IMR-90 (cell line): ENCODE measurements at regions not wholly inside any gene's neighbourhood (a gene's known extent, or its start where the extent isn't known, plus 50 kb on each side); places are given as distances from the start of the nearest gene placed in this dataset.

ENCODE experiments used
- ATAC-seq: fragments of 200-7000 bp; cut with Tn5 transposase; 2 replicates; pipeline ENCODE4 v1.9.1; 2020; ENCODE audit warnings: low read depth, mild to moderate bottlenecking, moderate library complexity
- BruUV-seq: library from RNA; stranded (reverse); fragments of 400-500 nt; replicated peaks from 2 replicates; lab custom pipeline; 2021; lab: Mats Ljungman, UMichigan
- CTCF ChIA-PET: fragments of 300-600 bp; formaldehyde crosslinking; extraction: SDS; loops from one replicate; lab custom pipeline; 2021; ENCODE audit warnings: antibody characterized with exemption; lab: Yijun Ruan, JAX
- POLR2A ChIA-PET: fragments of 300-600 bp; sonication (Branson Sonifier 250); formaldehyde crosslinking; loops from one replicate; lab custom pipeline; 2022; ENCODE audit warnings: antibody characterized with exemption; ENCODE audit not compliant: unreplicated experiment; lab: Charles Lee
- DNase-seq: peaks from one replicate; pipeline ENCODE4 v3.0.0; 2013
- H2AFZ ChIP-seq: replicated peaks from 2 replicates; pipeline ENCODE3; 2013; ENCODE audit warnings: low read length, mild to moderate bottlenecking; ENCODE audit not compliant: poor library complexity
- H2AK5ac ChIP-seq: 2 replicates; pipeline ENCODE4 v1.6.1; 2013; ENCODE audit warnings: low read depth, low read length, inconsistent platforms
- H2AK9ac ChIP-seq: replicated peaks from 2 replicates; pipeline ENCODE3; 2013; ENCODE audit warnings: mild to moderate bottlenecking, low read depth, low read length, moderate library complexity; ENCODE audit not compliant: poor library complexity
- H2BK120ac ChIP-seq: 2 replicates; pipeline ENCODE4 v1.6.1; 2013; ENCODE audit warnings: low read depth, low read length, inconsistent platforms
- H2BK15ac ChIP-seq: 3 replicates; pipeline ENCODE4 v1.6.1; 2013; ENCODE audit warnings: low read depth, low read length, inconsistent platforms
- H2BK20ac ChIP-seq: 2 replicates; pipeline ENCODE4 v1.6.1; 2013; ENCODE audit warnings: low read depth, mild to moderate bottlenecking, inconsistent platforms, low read length, moderate library complexity
- H2BK5ac ChIP-seq: 2 replicates; pipeline ENCODE4 v1.6.1; 2013; ENCODE audit warnings: mild to moderate bottlenecking, low read depth, low read length, inconsistent platforms; ENCODE audit not compliant: poor library complexity, severe bottlenecking
- H3K14ac ChIP-seq: replicated peaks from 2 replicates; pipeline ENCODE4 v1.6.1; 2013; ENCODE audit warnings: low read depth, low read length, inconsistent platforms
- H3K18ac ChIP-seq: 2 replicates; pipeline ENCODE4 v1.6.1; 2013; ENCODE audit warnings: low read depth, low read length, control low read depth
- H3K23ac ChIP-seq: 2 replicates; pipeline ENCODE4 v1.6.1; 2013; ENCODE audit warnings: low read depth, low read length, inconsistent platforms
- H3K27ac ChIP-seq: 2 replicates; pipeline ENCODE4 v1.5.1; 2013; ENCODE audit warnings: mild to moderate bottlenecking, control low read depth, low read length; ENCODE audit not compliant: insufficient read depth
- H3K27me3 ChIP-seq: 2 replicates; pipeline ENCODE4 v1.6.1; 2013; ENCODE audit warnings: low read length; ENCODE audit not compliant: control insufficient read depth, insufficient read depth
- H3K36me3 ChIP-seq: 2 replicates; pipeline ENCODE4 v1.6.1; 2013; ENCODE audit warnings: low read length, mixed read lengths; ENCODE audit not compliant: control insufficient read depth, insufficient read depth
- H3K4ac ChIP-seq: 2 replicates; pipeline ENCODE4 v1.6.1; 2013; ENCODE audit warnings: low read depth, low read length, inconsistent platforms
- H3K4me1 ChIP-seq: 2 replicates; pipeline ENCODE4 v1.6.1; 2013; ENCODE audit warnings: low read length, mixed read lengths; ENCODE audit not compliant: control insufficient read depth, insufficient read depth
- H3K4me2 ChIP-seq: 2 replicates; pipeline ENCODE4 v1.6.1; 2013; ENCODE audit warnings: low read depth, mild to moderate bottlenecking, control low read depth, low read length, moderate library complexity
- H3K4me3 ChIP-seq: 2 replicates; pipeline ENCODE4 v1.5.1; 2013; ENCODE audit warnings: low read depth, mild to moderate bottlenecking, control low read depth, low read length, moderate library complexity; ENCODE audit not compliant: insufficient read depth
- H3K56ac ChIP-seq: 2 replicates; pipeline ENCODE4 v1.6.1; 2013; ENCODE audit warnings: low read length, inconsistent platforms; ENCODE audit not compliant: insufficient read depth; ENCODE audit errors: extremely low read depth
- H3K79me1 ChIP-seq, 2 experiments: 2 replicates each; pipeline ENCODE4 v1.6.1; 2013; ENCODE audit warnings: low read length in 2 of 2, inconsistent platforms in 1 of 2, low read depth in 1 of 2
- H3K9ac ChIP-seq: 2 replicates; pipeline ENCODE4 v1.6.1; 2013; ENCODE audit warnings: low read depth, low read length, control low read depth
- H3K9me1 ChIP-seq: 2 replicates; pipeline ENCODE4 v1.6.1; 2013; ENCODE audit warnings: low read length, inconsistent platforms; ENCODE audit not compliant: insufficient read depth
- H3K9me3 ChIP-seq: 2 replicates; pipeline ENCODE4 v1.6.1; 2013; ENCODE audit warnings: low read length; ENCODE audit not compliant: control insufficient read depth, insufficient read depth
- H4K20me1 ChIP-seq: 2 replicates; pipeline ENCODE4 v1.6.1; 2013; ENCODE audit warnings: low read length, inconsistent platforms; ENCODE audit not compliant: insufficient read depth
- H4K5ac ChIP-seq: 2 replicates; pipeline ENCODE4 v1.6.1; 2013; ENCODE audit warnings: mild to moderate bottlenecking, low read depth, low read length, control low read depth
- H4K8ac ChIP-seq, 2 experiments: 2 replicates each; pipeline ENCODE4 v1.6.1; 2013; ENCODE audit warnings: low read depth in 2 of 2, low read length in 2 of 2, control low read depth in 1 of 2, inconsistent platforms in 1 of 2
- H4K91ac ChIP-seq: 2 replicates; pipeline ENCODE4 v1.6.1; 2013; ENCODE audit warnings: low read depth, low read length, inconsistent platforms; ENCODE audit not compliant: insufficient read depth
- CEBPB ChIP-seq: IDR thresholded peaks from 2 replicates; pipeline ENCODE4 v1.6.1; 2012; ENCODE audit warnings: low read depth, low read length, improper control_type of control experiment
- MAFK ChIP-seq: IDR thresholded peaks from 2 replicates; pipeline ENCODE4 v1.6.1; 2012; ENCODE audit warnings: low read depth, low read length, improper control_type of control experiment
- POLR2A ChIP-seq: IDR thresholded peaks from 2 replicates; pipeline ENCODE4 v1.6.1; 2012; ENCODE audit warnings: mild to moderate bottlenecking, low read depth, low read length
- RCOR1 ChIP-seq: IDR thresholded peaks from 2 replicates; pipeline ENCODE4 v1.6.1; 2012; ENCODE audit warnings: mild to moderate bottlenecking, low read length, improper control_type of control experiment; ENCODE audit not compliant: insufficient replicate concordance
- WGBS, 2 experiments: methylation state at CpG; one replicate each; pipeline versions ENCODE4 v1.1.5 to v1.1.7; 2013; ENCODE audit warnings: missing lambda C conversion rate in 2 of 2; ENCODE audit not compliant: insufficient read length in 1 of 2; ENCODE audit errors: extremely low coverage in 2 of 2; 5-methylcytosine and 5-hydroxymethylcytosine counted together
- dilution Hi-C: fragments of 300-500 bp; cut with HindIII; formaldehyde crosslinking; loops from one replicate; pipeline ENCODE4 v1.14.3; 2018; ENCODE audit warnings: low sequenced_read_pairs; ENCODE audit not compliant: unreplicated experiment
- in situ Hi-C: fragments of 300-500 bp; cut with MboI; formaldehyde crosslinking; loops from 3 replicates; pipeline ENCODE4 v1.14.3; 2019; ENCODE audit warnings: low sequenced_read_pairs, inconsistent platforms, mixed read lengths
- intact Hi-C: fragments of 100-400 bp; cut with micrococcal nuclease; formaldehyde crosslinking; loops from 2 replicates; pipeline ENCODE4 v1.10.0; 2022
- TF ChIP-seq, protein P1 (sequence below): fragments of 150-350 bp; IDR thresholded peaks from 2 replicates; pipeline ENCODE4 v1.6.1; 2016; ENCODE audit warnings: low read depth, mild to moderate bottlenecking, low read length, moderate library complexity, borderline replicate concordance

DNA sequence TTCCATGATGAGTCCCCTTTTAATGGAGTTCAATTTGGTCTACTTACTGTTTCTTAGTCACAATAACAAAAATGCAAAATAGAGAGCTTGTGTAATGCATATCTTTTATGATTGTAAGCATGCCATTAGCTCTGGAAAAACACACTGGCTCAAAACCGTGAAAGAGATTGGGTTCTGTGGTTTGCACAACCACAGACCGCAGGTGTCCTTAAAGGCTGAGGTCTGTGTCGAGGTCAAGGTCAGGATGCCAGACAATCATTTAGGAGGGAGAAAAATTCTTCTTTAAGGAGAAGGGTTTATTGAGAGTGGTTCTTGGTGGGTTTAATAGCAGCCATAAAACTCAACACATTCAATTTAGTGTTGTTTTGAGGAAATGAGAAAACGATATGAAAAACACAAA lies 487.2 kb downstream of the GALR1 start:
- Histone ChIP-seq H3K56ac (no peak overlapping the region), H2BK120ac (no peak overlapping the region), H4K20me1 (no peaks in the 10 kb centered on the region), H2AFZ (no peak overlapping the region), H4K5ac (no peak overlapping the region), H2BK20ac (no peak overlapping the region), H4K8ac (no peak overlapping the region), H2BK5ac (no peak overlapping the region), H3K79me1 (no peaks in the 10 kb centered on the region), H2AK9ac (no peak overlapping the region), H2BK15ac (no peak overlapping the region), H2AK5ac (no peak overlapping the region), H3K9me3 (peaks cover 13% of the 10 kb centered on the region), H3K4ac (no peak overlapping the region), H3K9me1 (no peaks in the 10 kb centered on the region), H3K27ac (no peak overlapping the region), H3K4me1 (no peaks in the 10 kb centered on the region), H3K36me3 (no peaks in the 10 kb centered on the region), H3K14ac (no peak overlapping the region), H4K91ac (no peak overlapping the region), H3K9ac (no peak overlapping the region), H3K18ac (no peak overlapping the region), H3K23ac (no peak overlapping the region), H3K4me2 (no peak overlapping the region), H3K27me3 (no peaks in the 10 kb centered on the region), H3K4me3 (no peak overlapping the region)
- ATAC-seq (no peak), DNase-seq (no peak)
- TF ChIP-seq CEBPB: no peak
- TF ChIP-seq, protein P1, sequence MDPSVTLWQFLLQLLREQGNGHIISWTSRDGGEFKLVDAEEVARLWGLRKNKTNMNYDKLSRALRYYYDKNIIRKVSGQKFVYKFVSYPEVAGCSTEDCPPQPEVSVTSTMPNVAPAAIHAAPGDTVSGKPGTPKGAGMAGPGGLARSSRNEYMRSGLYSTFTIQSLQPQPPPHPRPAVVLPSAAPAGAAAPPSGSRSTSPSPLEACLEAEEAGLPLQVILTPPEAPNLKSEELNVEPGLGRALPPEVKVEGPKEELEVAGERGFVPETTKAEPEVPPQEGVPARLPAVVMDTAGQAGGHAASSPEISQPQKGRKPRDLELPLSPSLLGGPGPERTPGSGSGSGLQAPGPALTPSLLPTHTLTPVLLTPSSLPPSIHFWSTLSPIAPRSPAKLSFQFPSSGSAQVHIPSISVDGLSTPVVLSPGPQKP: no peak
- no peak for TF ChIP-seq MAFK
- TF ChIP-seq POLR2A: no peak
- no peak for TF ChIP-seq RCOR1
- in situ Hi-C loops (no loop called here), dilution Hi-C loops (no loop called here), intact Hi-C loops (no loop called here)
- CTCF ChIA-PET: no interaction called here
- POLR2A ChIA-PET: no interaction called here
- no TSS peak for BruUV-seq
- no CpG with 5 or more reads among the region's 4 CpGs for WGBS, 2 experiments
